SK-N-SH (cell line): ENCODE measurements at regions not wholly inside any gene's neighbourhood (a gene's known extent, or its start where the extent isn't known, plus 50 kb on each side); places are given as distances from the start of the nearest gene placed in this dataset.

Source experiments
- EP300 ChIP-seq, 2 experiments: IDR thresholded peaks; 2 replicates each; pipeline versions ENCODE4 v1.4.0 to v1.6.1; 2012; ENCODE audit warnings: borderline replicate concordance in 1 of 2, low read depth in 1 of 2, low read length in 1 of 2
- FOXJ3 ChIP-seq: sonication (generic); formaldehyde crosslinking; IDR thresholded peaks from 2 replicates; pipeline ENCODE4 v1.5.1; 2020; ENCODE audit warnings: mild to moderate bottlenecking, missing genetic modification reagents
- POLR2AphosphoS5 ChIP-seq: IDR thresholded peaks from 2 replicates; pipeline ENCODE4 v1.6.1; 2012; ENCODE audit warnings: low read depth, low read length
- TAF1 ChIP-seq: IDR thresholded peaks from 2 replicates; pipeline ENCODE4 v1.6.1; 2012; ENCODE audit warnings: low read depth, mild to moderate bottlenecking, low read length, moderate library complexity, borderline replicate concordance
- TCF12 ChIP-seq: IDR thresholded peaks from 2 replicates; pipeline ENCODE4 v1.4.0; 2012
- YY1 ChIP-seq: IDR thresholded peaks from 2 replicates; pipeline ENCODE4 v1.4.0; 2012; ENCODE audit warnings: low read depth, mild to moderate bottlenecking
- TF ChIP-seq, protein P1 (sequence below): fragments of 200-600 bp; sonication (generic); IDR thresholded peaks from 2 replicates; pipeline ENCODE4 v1.6.1; 2017; ENCODE audit warnings: antibody characterized with exemption, mild to moderate bottlenecking, moderate library complexity
- TF ChIP-seq, protein P2 (sequence below): IDR thresholded peaks from 2 replicates; pipeline ENCODE4 v1.4.0; 2012; ENCODE audit warnings: low read depth

DNA sequence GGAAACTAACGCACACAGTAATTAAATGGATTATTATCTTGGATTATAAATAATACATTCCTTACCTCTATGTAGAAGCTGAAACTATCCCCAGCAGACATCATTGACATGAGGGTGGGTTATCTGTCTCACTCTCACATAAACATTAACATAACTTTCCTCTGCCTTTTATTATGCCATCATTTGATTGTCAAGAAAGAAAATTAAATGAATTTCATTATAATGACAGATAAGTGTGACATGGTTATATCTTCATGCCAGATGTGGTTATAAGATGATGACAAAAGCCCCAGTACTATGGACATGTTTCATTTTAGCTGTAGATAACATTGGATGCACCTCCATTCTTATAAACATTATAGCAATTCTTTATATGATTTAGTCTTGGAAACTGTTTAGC, 476.5 kb downstream of the KCNT2 start:
- TF ChIP-seq, protein P1, sequence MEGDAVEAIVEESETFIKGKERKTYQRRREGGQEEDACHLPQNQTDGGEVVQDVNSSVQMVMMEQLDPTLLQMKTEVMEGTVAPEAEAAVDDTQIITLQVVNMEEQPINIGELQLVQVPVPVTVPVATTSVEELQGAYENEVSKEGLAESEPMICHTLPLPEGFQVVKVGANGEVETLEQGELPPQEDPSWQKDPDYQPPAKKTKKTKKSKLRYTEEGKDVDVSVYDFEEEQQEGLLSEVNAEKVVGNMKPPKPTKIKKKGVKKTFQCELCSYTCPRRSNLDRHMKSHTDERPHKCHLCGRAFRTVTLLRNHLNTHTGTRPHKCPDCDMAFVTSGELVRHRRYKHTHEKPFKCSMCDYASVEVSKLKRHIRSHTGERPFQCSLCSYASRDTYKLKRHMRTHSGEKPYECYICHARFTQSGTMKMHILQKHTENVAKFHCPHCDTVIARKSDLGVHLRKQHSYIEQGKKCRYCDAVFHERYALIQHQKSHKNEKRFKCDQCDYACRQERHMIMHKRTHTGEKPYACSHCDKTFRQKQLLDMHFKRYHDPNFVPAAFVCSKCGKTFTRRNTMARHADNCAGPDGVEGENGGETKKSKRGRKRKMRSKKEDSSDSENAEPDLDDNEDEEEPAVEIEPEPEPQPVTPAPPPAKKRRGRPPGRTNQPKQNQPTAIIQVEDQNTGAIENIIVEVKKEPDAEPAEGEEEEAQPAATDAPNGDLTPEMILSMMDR, result no peak
- no peak for TF ChIP-seq POLR2AphosphoS5
- no peak for TF ChIP-seq TAF1
- TF ChIP-seq, protein P2, sequence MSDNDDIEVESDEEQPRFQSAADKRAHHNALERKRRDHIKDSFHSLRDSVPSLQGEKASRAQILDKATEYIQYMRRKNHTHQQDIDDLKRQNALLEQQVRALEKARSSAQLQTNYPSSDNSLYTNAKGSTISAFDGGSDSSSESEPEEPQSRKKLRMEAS, result no peak
- TF ChIP-seq EP300 (IDR thresholded peaks at IDR 0.05; ENCODE audit: borderline replicate concordance in 1 of 2, low read depth in 1 of 2, low read length in 1 of 2), result no peak
- no peak for TF ChIP-seq FOXJ3
- TF ChIP-seq TCF12, result no peak
- no peak for TF ChIP-seq YY1
